ENCODE measurements at regions not wholly inside any gene's neighbourhood (a gene's known extent, or its start where the extent isn't known, plus 50 kb on each side); places are given as distances from the start of the nearest gene placed in this dataset.
A peak's percentile ranks its signal among the peaks of the same experiment; 100 is the strongest.
"Not testable (repeated sequence)": the region's sequence is repeated elsewhere in the genome, so short reads cannot be mapped to it uniquely, and the experiment has no call there.

DNA sequence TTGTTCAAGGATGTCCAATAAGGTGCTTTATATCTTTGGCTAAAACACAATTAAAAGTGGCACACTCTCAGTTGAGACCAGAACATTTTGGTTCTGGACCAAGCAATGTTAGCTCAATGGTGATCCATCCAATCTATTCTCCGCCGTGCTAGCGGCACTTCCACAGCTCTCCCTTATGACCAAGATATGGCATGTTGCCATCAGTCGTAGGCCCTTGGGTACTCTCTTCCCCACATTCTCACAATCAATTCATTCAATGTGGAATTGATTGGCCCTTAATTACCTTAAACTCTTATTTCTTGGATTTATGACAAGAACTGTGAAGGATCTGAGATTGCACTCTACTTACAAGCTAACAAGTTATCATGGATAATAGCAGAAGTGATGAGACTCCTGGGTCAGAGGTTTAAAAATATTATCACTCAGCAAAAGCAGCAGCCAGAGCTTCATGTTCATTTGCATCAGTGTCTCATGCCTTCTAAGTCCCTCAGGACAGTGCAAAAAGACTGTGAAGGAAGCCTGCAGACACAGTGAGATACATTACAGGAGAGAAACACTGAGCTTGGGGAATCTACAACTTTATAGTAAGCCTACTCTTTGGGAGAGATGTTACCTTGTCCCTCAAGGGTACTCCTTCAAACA is 80.0 kb upstream of the ARG1 start:
- no peak for DNase-seq (ENCODE audit: low spot score)

DNA sequence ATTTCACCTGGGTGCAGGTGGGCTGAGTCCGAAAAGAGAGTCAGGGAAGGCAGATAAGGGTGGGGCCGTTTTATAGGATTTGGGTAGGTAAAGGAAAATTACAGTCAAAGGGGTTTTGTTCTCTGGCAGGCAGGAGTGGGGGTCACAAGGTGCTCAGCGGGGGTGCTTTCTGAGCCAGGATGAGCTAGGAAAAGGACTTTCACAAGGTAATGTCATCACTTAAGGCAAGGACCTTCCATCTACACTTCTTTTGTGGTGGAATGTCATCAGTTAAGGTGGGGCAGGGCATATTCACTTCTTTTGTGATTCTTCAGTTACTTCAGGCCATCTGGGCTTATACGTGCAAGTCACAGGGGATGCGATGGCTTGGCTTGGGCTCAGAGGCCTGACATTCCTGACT is 68.6 kb upstream of the ARG1 start:
- DNase-seq (ENCODE audit: low spot score) = not testable (repeated sequence)

DNA sequence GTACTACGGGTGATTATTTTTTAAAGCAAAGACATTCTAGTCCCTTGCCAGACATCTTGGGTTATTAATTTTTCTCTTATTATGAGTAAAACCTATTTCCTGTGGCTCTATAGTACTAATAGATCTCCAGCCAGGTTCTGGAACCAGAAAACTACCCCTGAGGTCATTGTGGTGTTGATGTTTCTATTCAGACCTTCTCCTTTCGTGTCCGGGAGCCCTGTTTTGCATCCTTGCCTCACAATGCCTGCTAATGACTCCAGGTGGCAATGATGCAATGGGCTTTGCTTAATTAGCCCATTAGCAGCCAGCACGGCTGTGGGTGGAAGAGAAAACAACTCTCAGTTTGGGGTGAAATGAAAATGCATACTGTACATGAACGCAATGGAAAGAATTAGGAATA is 62.9 kb upstream of the ARG1 start:
- DNase-seq (ENCODE audit: low spot score) = no peak

- no peak for DNase-seq (ENCODE audit: low spot score)
Measured at GRCh38 chr6:131510591-131510990, 62.4 kb upstream of the ARG1 start.

GRCh38 chr6:131519670-131520436 is 53.2 kb upstream of the ARG1 start:
- peak; percentile 64 for DNase-seq (ENCODE audit: low spot score)

All from CD4-positive, alpha-beta T cell treated with Interleukin-2 at 100 ng/mL for 4 hours (primary cell).